ENCODE measurements at regions not wholly inside any gene's neighbourhood (a gene's known extent, or its start where the extent isn't known, plus 50 kb on each side); places are given as distances from the start of the nearest gene placed in this dataset.

GRCh38 chr13:59103004-59103768 lies 1060.5 kb downstream of the DIAPH3 start:
- no peak for DNase-seq (ENCODE audit: low spot score)

- DNase-seq (ENCODE audit: low spot score), result no peak
Observed at GRCh38 chr13:59111751-59112171, 1052.0 kb downstream of the DIAPH3 start.

GRCh38 chr13:59112221-59112718 lies 1051.5 kb downstream of the DIAPH3 start:
- DNase-seq (ENCODE audit: low spot score), result no peak

DNA sequence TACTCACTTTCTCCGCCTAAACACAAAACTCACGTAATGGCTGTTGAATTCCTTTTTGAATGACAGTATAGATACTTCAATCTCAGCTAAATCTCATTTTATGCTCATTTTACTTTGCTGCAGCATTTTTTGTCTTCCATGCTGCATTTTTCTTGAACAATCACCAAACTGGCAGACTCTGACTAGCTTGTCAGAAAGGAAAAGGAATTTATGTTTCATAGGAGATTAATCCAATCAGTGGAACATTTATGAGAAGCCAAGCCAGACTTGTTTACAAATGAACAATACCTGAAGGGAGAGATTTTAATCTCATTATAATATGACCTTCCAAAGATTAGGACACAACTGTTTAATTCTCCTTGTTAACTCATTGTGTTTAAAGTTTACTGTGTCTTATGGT lies 1044.3 kb downstream of the DIAPH3 start:
- no peak for DNase-seq (ENCODE audit: low spot score)

DNA sequence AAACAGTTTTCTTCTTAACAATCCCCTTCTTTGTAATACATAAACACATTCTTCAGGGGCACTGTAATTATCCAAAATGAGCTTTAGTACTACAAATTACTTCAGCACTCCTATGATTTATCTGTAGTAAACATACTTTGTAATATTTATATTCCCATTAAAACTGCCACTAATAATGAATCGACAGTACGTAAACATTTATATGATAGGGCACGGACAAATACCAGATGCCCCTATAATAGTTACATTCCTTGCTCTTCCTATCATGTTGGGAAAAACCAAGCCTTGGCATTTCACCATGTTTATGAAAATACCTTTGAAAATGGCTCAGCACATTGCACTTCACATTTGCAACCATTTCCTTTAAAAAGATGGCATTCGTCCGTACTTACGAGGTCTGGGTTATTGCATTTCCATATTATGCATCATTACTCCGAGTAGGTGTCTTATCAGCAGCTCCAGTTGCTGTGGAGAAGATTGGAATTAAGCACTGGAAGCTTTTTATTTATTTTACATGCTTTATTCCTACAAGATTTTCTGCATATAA lies 1043.4 kb downstream of the DIAPH3 start:
- no peak for DNase-seq (ENCODE audit: low spot score)

DNA sequence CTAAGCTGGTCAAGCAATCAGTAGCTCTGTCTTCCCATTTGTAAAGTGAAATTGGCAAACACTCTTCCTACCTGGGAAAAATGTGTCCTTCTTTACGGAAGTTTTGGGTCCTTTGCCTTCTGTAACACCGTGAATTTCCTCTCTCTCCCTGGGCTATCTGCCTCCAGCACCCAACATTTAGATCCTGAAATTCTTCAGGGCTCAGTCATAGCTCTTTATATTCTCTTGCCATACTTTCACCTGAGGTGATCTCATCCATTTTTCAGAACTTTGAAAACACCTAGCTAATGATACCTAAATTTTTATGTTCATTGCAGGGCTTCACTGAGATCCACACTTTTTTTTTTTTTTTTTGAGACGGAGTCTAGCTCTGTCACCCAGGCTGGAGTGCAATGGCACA lies 1042.2 kb downstream of the DIAPH3 start:
- DNase-seq (ENCODE audit: low spot score), result no peak

GRCh38 chr13:59126474-59126873 lies 1037.3 kb downstream of the DIAPH3 start:
- DNase-seq (ENCODE audit: low spot score), result no peak

GRCh38 chr13:59133903-59134302 lies 1029.8 kb downstream of the DIAPH3 start:
- DNase-seq (ENCODE audit: low spot score), result no peak

- no peak for DNase-seq (ENCODE audit: low spot score)
Observed at GRCh38 chr13:59144700-59145099, 1019.0 kb downstream of the DIAPH3 start.

GRCh38 chr13:59145381-59145780 lies 1018.3 kb downstream of the DIAPH3 start:
- DNase-seq (ENCODE audit: low spot score), result no peak

DNA sequence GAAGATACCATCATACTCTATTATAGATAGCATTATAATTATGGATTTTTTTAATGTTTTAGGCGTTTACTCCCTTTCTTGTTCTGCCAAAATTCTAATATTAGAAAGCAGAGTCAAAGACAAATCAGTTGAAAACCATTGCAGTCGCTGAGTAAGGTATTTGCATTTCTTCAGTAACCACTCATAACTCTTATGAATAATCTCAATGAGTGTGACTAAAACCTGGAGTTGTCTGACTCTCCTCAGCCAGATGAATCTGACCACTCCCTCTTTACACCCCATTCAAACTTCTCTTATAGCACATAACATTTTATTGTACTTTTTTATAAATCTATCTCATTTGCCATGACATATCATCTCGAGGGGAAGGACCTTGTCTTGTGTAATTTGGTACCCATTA lies 1006.5 kb downstream of the DIAPH3 start:
- DNase-seq (ENCODE audit: low spot score), result no peak

DNA sequence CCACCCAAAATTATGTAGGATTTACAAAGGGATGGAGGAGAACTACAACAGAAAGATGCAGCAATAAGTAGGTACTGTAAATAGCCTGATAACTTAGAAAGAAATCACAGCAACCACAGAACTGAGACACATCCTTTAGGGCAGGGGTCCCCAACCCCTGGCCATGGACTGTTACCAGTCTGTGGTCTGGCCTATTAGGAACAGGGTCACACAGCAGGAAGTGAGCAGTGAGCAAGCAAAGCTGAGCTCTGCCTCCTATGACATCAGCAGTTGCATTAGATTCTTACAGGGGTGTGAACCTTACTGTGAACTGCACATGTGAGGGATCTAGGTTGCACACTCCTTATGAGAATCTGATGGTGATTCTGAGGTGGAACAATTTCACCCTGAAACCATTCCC lies 997.6 kb downstream of the DIAPH3 start:
- DNase-seq (ENCODE audit: low spot score), result no peak

DNA sequence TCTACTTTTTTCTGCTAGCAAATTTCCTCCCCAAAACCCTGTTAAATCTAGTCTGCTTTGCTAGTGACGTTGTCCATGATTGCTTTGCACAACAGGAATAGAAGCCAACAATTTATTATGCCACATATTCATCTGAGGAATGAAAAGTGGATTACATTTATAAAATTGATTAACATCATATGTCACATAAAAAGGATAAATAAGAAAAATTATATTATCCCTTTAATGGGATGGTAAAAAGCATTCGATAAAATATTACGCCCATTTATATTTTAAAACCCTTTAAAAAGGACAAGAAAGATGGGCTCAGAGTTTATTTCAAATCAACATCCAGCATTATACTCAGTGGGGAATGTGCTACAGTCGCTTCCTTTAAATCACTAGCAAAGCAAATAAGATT lies 991.7 kb downstream of the DIAPH3 start:
- DNase-seq (ENCODE audit: low spot score), result no peak

- peak; percentile 33 for DNase-seq (ENCODE audit: low spot score)
Observed at GRCh38 chr13:59176775-59177174, 987.0 kb downstream of the DIAPH3 start.

- peak; percentile 27 for DNase-seq (ENCODE audit: low spot score)
Observed at GRCh38 chr13:59178344-59178743, 985.4 kb downstream of the DIAPH3 start.

GRCh38 chr13:59182241-59182640 lies 981.5 kb downstream of the DIAPH3 start:
- DNase-seq (ENCODE audit: low spot score), result no peak

DNA sequence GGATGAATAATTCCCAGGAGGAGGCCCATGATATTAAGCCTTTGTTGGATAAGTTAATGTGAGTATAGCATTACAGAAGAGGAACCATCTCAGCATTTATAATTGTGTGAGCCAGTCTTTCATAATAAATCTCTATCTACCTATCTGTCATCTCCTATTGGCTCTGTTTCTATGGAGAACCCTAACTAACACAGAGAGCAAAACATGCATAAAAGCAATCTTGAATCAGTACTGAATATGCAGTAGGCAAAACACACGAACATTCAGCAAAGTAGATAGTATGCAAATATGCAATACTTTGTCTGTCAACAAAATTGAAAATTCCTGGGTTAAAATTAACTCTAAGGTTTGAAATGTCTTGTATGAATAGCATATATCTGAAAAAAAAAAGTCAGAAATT lies 966.3 kb downstream of the DIAPH3 start:
- DNase-seq (ENCODE audit: low spot score), result no peak

GRCh38 chr13:59201841-59202240 lies 961.9 kb downstream of the DIAPH3 start:
- no peak for DNase-seq (ENCODE audit: low spot score)

DNA sequence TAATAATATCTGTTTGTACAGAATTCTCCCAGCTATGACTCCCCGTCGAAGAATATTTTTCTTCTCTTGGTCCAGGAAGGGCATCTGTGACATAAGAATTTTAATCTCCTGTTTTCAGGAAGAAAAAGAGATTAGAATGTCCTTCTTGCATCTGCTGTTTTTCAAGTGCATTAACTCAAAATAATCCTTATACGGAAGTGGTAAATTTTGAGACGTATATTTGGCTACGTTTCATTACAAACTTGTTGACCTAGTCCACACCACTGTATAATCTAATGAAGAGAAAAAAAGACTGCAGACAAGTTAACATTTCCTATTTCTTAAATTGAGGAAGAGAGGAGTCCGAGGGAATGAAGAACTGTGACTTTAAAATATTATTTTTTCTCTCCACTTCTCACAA lies 959.9 kb downstream of the DIAPH3 start:
- no peak for DNase-seq (ENCODE audit: low spot score)

GRCh38 chr13:59205501-59205900 lies 958.2 kb downstream of the DIAPH3 start:
- no peak for DNase-seq (ENCODE audit: low spot score)

DNA sequence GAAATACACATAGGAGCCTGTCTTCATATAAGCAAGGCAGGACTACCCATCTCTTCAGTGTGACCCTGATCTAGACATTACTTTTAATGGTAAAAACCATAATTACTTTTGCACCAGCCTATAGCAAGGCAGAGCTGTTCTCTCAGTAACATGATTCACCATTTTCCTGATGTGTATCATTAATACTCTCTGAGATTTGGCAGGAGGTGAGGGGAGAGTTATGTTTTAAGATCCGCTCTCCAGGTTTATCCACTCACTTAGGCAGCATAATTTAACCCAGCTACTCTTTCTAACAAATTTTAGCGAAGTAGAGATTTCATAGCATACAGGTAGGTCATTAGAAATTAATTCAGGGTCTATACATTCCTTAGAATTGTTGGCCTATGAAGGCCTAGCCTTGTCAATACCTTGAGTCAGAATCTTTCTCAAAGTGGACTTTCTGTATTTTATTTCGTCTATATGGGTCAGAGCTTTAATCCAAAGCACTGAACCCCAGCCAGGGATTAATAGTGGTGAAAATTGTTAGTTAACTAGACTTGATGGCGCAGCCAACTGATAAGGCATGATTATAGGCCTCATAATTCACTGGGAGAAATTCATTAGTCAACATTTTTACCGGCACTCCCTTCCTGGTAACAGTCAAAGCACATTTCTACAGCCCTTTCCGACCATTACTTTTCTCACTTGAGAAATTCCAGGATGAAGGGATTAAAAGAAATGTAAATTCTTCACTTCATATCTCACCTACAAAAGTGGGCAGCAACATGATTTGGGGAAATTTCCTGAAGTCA lies 955.1 kb downstream of the DIAPH3 start:
- no peak for DNase-seq (ENCODE audit: low spot score)

DNA sequence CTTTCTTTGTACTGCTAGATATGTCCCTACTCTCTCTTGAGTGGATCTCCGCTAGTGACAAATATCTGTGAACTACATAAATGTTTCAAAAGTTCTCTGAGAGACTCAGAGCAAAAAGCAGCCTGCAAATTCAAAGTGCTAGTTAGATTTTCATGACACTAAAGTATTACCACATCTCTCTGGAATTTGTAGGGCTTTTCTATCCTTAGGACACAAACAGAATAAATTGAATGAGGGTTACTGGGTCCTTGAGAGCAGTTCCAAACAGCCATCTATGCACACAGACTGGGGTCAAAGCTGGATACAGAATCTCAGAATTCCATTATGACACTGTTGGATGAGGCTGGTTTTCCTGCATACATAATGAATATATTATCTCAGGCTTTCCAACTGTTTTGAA lies 953.2 kb downstream of the DIAPH3 start:
- no peak for DNase-seq (ENCODE audit: low spot score)

- DNase-seq (ENCODE audit: low spot score), result no peak
Observed at GRCh38 chr13:59211606-59212005, 952.1 kb downstream of the DIAPH3 start.

Measured in HT-29 (cell line).